ENCODE measurements at regions not wholly inside any gene's neighbourhood (a gene's known extent, or its start where the extent isn't known, plus 50 kb on each side); places are given as distances from the start of the nearest gene placed in this dataset.
"Not testable (repeated sequence)": the region's sequence is repeated elsewhere in the genome, so short reads cannot be mapped to it uniquely, and the experiment has no call there.

- DNase-seq: no peak
Measured at GRCh38 chr7:108815815-108816214, 246.1 kb downstream of the DNAJB9 start.

- DNase-seq: no peak
Measured at GRCh38 chr7:108818742-108819141, 249.1 kb downstream of the DNAJB9 start.

GRCh38 chr7:108824840-108825580 is 255.3 kb downstream of the DNAJB9 start:
- DNase-seq: no peak

- DNase-seq: no peak
Measured at GRCh38 chr7:108825581-108825909, 255.9 kb downstream of the DNAJB9 start.

- DNase-seq: no peak
Measured at GRCh38 chr7:108836256-108836655, 266.6 kb downstream of the DNAJB9 start.

GRCh38 chr7:108838198-108838597 is 268.5 kb downstream of the DNAJB9 start:
- no peak for DNase-seq

GRCh38 chr7:108839076-108839475 is 269.4 kb downstream of the DNAJB9 start:
- no peak for DNase-seq

- no peak for DNase-seq
Measured at GRCh38 chr7:108845951-108846350, 276.3 kb downstream of the DNAJB9 start.

GRCh38 chr7:108846471-108846870 is 276.8 kb downstream of the DNAJB9 start:
- no peak for DNase-seq

- DNase-seq: no peak
Measured at GRCh38 chr7:108848486-108848885, 278.8 kb downstream of the DNAJB9 start.

GRCh38 chr7:108860615-108861014 is 290.9 kb downstream of the DNAJB9 start:
- DNase-seq: no peak

- DNase-seq: no peak
Measured at GRCh38 chr7:108861071-108861470, 291.4 kb downstream of the DNAJB9 start.

GRCh38 chr7:108863227-108863848 is 293.7 kb downstream of the DNAJB9 start:
- DNase-seq: no peak

- DNase-seq: no peak
Measured at GRCh38 chr7:108869070-108869469, 299.4 kb downstream of the DNAJB9 start.

- no peak for DNase-seq
Measured at GRCh38 chr7:108875139-108875538, 305.5 kb downstream of the DNAJB9 start.

- no peak for DNase-seq
Measured at GRCh38 chr7:108890862-108891261, 321.2 kb downstream of the DNAJB9 start.

- no peak for DNase-seq
Measured at GRCh38 chr7:108908456-108908855, 338.8 kb downstream of the DNAJB9 start.

- no peak for DNase-seq
Measured at GRCh38 chr7:108911016-108911415, 341.3 kb downstream of the DNAJB9 start.

GRCh38 chr7:108920490-108920889 is 350.8 kb downstream of the DNAJB9 start:
- DNase-seq: no peak

- not testable (repeated sequence) for DNase-seq
Measured at GRCh38 chr7:108943048-108943447, 373.4 kb downstream of the DNAJB9 start.

GRCh38 chr7:108947526-108947925 is 377.9 kb downstream of the DNAJB9 start:
- DNase-seq: no peak

GRCh38 chr7:108972004-108972403 is 402.3 kb downstream of the DNAJB9 start:
- DNase-seq: no peak

GRCh38 chr7:108973075-108973474 is 403.4 kb downstream of the DNAJB9 start:
- no peak for DNase-seq

GRCh38 chr7:108974641-108975040 is 405.0 kb downstream of the DNAJB9 start:
- no peak for DNase-seq

Data from right kidney (tissue), 1 donor.